Liver (tissue), 3 donors: ENCODE measurements at regions not wholly inside any gene's neighbourhood (a gene's known extent, or its start where the extent isn't known, plus 50 kb on each side); places are given as distances from the start of the nearest gene placed in this dataset.

Experiments
- CTCF ChIP-seq: fragments of 150-350 bp; IDR thresholded peaks from 2 replicates; pipeline ENCODE4 v1.5.1; 2017; ENCODE audit warnings: improper control_type of control experiment, low read depth, low read length; ENCODE audit not compliant: missing input control
- EGR1 ChIP-seq, 2 donors: IDR thresholded peaks; 2 replicates each; pipeline ENCODE4 v1.6.1; 2016 to 2018; ENCODE audit warnings: antibody characterized with exemption in 2 of 2, low read depth in 2 of 2
- NR2F2 ChIP-seq: IDR thresholded peaks from 2 replicates; pipeline ENCODE4 v1.6.1; 2016; ENCODE audit warnings: antibody characterized with exemption
- YY1 ChIP-seq: IDR thresholded peaks from 2 replicates; pipeline ENCODE4 v1.6.1; 2016; ENCODE audit warnings: antibody characterized with exemption, mild to moderate bottlenecking
- ZBTB33 ChIP-seq: IDR thresholded peaks from 2 replicates; pipeline ENCODE4 v1.6.1; 2016; ENCODE audit warnings: antibody characterized with exemption
- donor health status: healthy.
- donor health status: healthy.

GRCh38 chr10:57986422-57986821 lies 281.3 kb downstream of the IPMK start:
- no peak for TF ChIP-seq EGR1 (IDR thresholded peaks at IDR 0.05; ENCODE audit: low read depth in 2 of 2)
- TF ChIP-seq NR2F2, result no peak
- TF ChIP-seq ZBTB33, result no peak
- TF ChIP-seq CTCF, result no peak
- TF ChIP-seq YY1, result no peak
